OCI-LY1 (cell line): ENCODE measurements at regions not wholly inside any gene's neighbourhood (a gene's known extent, or its start where the extent isn't known, plus 50 kb on each side); places are given as distances from the start of the nearest gene placed in this dataset.

ENCODE experiments used
- H2AFZ ChIP-seq: fragments of 200-600 bp; sonication (generic), shearing (Covaris generic); 2 replicates; pipeline ENCODE4 v1.6.0; 2014; ENCODE audit warnings: antibody characterized with exemption, mild to moderate bottlenecking, low read length
- H3F3A ChIP-seq: fragments of 200-600 bp; sonication (generic), shearing (Covaris generic); 2 replicates; pipeline ENCODE4 v1.6.0; 2014; ENCODE audit warnings: mild to moderate bottlenecking, antibody characterized with exemption, low read length, moderate library complexity; ENCODE audit not compliant: insufficient read depth
- H3K27ac ChIP-seq: fragments of 200-600 bp; sonication (generic); 2 replicates; pipeline ENCODE4 v1.5.1; 2014; ENCODE audit warnings: low read length, mixed run types, mild to moderate bottlenecking, low read depth; ENCODE audit not compliant: poor library complexity, severe bottlenecking
- H3K27me3 ChIP-seq: fragments of 200-600 bp; sonication (generic); 2 replicates; pipeline ENCODE4 v1.6.0; 2014; ENCODE audit warnings: antibody characterized with exemption, mild to moderate bottlenecking, low read length, moderate library complexity; ENCODE audit not compliant: insufficient read depth
- H3K36me3 ChIP-seq: fragments of 200-600 bp; sonication (generic); 2 replicates; pipeline ENCODE4 v1.6.1; 2014; ENCODE audit warnings: mild to moderate bottlenecking, antibody characterized with exemption, low read length, moderate library complexity, mixed read lengths; ENCODE audit not compliant: insufficient read depth
- H3K4me1 ChIP-seq: fragments of 200-600 bp; sonication (generic); 2 replicates; pipeline ENCODE4 v1.5.1; 2014; ENCODE audit warnings: mild to moderate bottlenecking, low read length, moderate library complexity; ENCODE audit not compliant: insufficient read depth, severe bottlenecking
- H3K4me2 ChIP-seq: fragments of 200-600 bp; sonication (generic), shearing (Covaris generic); 2 replicates; pipeline ENCODE4 v1.6.1; 2014; ENCODE audit warnings: low read length
- H3K4me3 ChIP-seq: fragments of 200-600 bp; sonication (generic); 2 replicates; pipeline ENCODE4 v1.5.1; 2014; ENCODE audit warnings: low read length, low read depth, mild to moderate bottlenecking, mixed read lengths; ENCODE audit not compliant: poor library complexity, severe bottlenecking
- H3K79me2 ChIP-seq: fragments of 200-600 bp; shearing (Covaris generic); 2 replicates; pipeline ENCODE4 v1.6.1; 2016; ENCODE audit warnings: mixed run types, low read length, mixed read lengths; ENCODE audit not compliant: insufficient read depth
- H3K9ac ChIP-seq: fragments of 200-600 bp; sonication (generic), shearing (Covaris generic); 2 replicates; pipeline ENCODE4 v1.6.1; 2014; ENCODE audit warnings: mild to moderate bottlenecking, low read length, mixed read lengths
- H3K9me2 ChIP-seq: fragments of 200-600 bp; sonication (generic), shearing (Covaris generic); 2 replicates; pipeline ENCODE4 v1.6.1; 2014; ENCODE audit warnings: low read depth, mild to moderate bottlenecking, low read length, mixed read lengths
- H3K9me3 ChIP-seq: fragments of 200-600 bp; shearing (Covaris generic); 2 replicates; pipeline ENCODE4 v1.6.1; 2014; ENCODE audit warnings: low read length, mixed read lengths
- H4K20me1 ChIP-seq: fragments of 200-600 bp; sonication (generic), shearing (Covaris generic); 2 replicates; pipeline ENCODE4 v1.6.0; 2016; ENCODE audit warnings: mild to moderate bottlenecking, low read length; ENCODE audit not compliant: insufficient read depth
- CTCF ChIP-seq: fragments of 200-600 bp; sonication (generic), shearing (Covaris generic); IDR thresholded peaks from 2 replicates; pipeline ENCODE4 v1.5.1; 2017; ENCODE audit warnings: mild to moderate bottlenecking, antibody characterized with exemption, low read length, moderate library complexity, mixed read lengths
- EZH2 ChIP-seq: fragments of 200-600 bp; sonication (generic), shearing (Covaris generic); IDR thresholded peaks from 2 replicates; pipeline ENCODE4 v1.8.0; 2017; ENCODE audit warnings: borderline replicate concordance, mixed run types, mild to moderate bottlenecking, antibody characterized with exemption, low read length, moderate library complexity, mixed read lengths

GRCh38 chr16:80347900-80348299, 192.9 kb upstream of the DYNLRB2 start:
- Histone ChIP-seq H2AFZ (no peak overlapping the region), H3K79me2 (no peaks in the 10 kb centered on the region), H3K27ac (no peak overlapping the region), H3F3A (no peaks in the 10 kb centered on the region), H3K36me3 (no peaks in the 10 kb centered on the region), H3K27me3 (no peaks in the 10 kb centered on the region), H3K4me2 (no peak overlapping the region), H3K4me1 (no peaks in the 10 kb centered on the region), H3K9ac (no peak overlapping the region), H3K9me2 (no peaks in the 10 kb centered on the region), H3K9me3 (no peaks in the 10 kb centered on the region), H3K4me3 (no peak overlapping the region), H4K20me1 (no peaks in the 10 kb centered on the region)
- TF ChIP-seq EZH2, result no peak
- TF ChIP-seq CTCF, result no peak

- H3K4me3 ChIP-seq, result no peak overlapping the region
- no peak for TF ChIP-seq EZH2
- no peak for TF ChIP-seq CTCF
- no peaks in the 10 kb centered on the region for H3K27me3 ChIP-seq
These were observed 193.8 kb upstream of the DYNLRB2 start for GRCh38 chr16:80347002-80347401.

GRCh38 chr16:80346111-80346632, 194.6 kb upstream of the DYNLRB2 start:
- Histone ChIP-seq H3K4me2 (no peak overlapping the region), H3K4me1 (no peaks in the 10 kb centered on the region), H3K9me3 (no peaks in the 10 kb centered on the region), H3F3A (no peaks in the 10 kb centered on the region), H2AFZ (no peak overlapping the region), H3K36me3 (no peaks in the 10 kb centered on the region), H3K27me3 (no peaks in the 10 kb centered on the region), H3K9me2 (no peaks in the 10 kb centered on the region), H3K9ac (no peak overlapping the region), H4K20me1 (no peaks in the 10 kb centered on the region), H3K4me3 (no peak overlapping the region), H3K79me2 (no peaks in the 10 kb centered on the region), H3K27ac (no peak overlapping the region)
- TF ChIP-seq EZH2 (no peak), CTCF (no peak)

More at GRCh38 chr16:80347002-80347401, 193.8 kb upstream of the DYNLRB2 start:
- no peak overlapping the region for H2AFZ ChIP-seq
- H3K79me2 ChIP-seq, result no peaks in the 10 kb centered on the region
- no peaks in the 10 kb centered on the region for H3K4me1 ChIP-seq
- no peaks in the 10 kb centered on the region for H3F3A ChIP-seq
- no peaks in the 10 kb centered on the region for H4K20me1 ChIP-seq
- H3K9ac ChIP-seq, result no peak overlapping the region
- H3K27ac ChIP-seq, result no peak overlapping the region
- H3K36me3 ChIP-seq, result no peaks in the 10 kb centered on the region
- H3K9me3 ChIP-seq, result no peaks in the 10 kb centered on the region
- H3K9me2 ChIP-seq, result no peaks in the 10 kb centered on the region
- H3K4me2 ChIP-seq, result no peak overlapping the region
